GM06990 (cell line): ENCODE measurements at regions not wholly inside any gene's neighbourhood (a gene's known extent, or its start where the extent isn't known, plus 50 kb on each side); places are given as distances from the start of the nearest gene placed in this dataset.

Experiments
- DNase-seq: peaks from one replicate; pipeline ENCODE4 v3.0.0-alpha.2; 2011; ENCODE audit not compliant: insufficient read length; ENCODE audit errors: extremely low read depth
- H3K27me3 ChIP-seq: replicated peaks from 2 replicates; pipeline ENCODE4 v1.6.0; 2011; ENCODE audit warnings: low read length; ENCODE audit not compliant: control insufficient read depth, insufficient read depth
- H3K36me3 ChIP-seq: 2 replicates; pipeline ENCODE4 v1.5.1; 2011; ENCODE audit warnings: low read length; ENCODE audit not compliant: control insufficient read depth, insufficient read depth
- H3K4me3 ChIP-seq: replicated peaks from 2 replicates; pipeline ENCODE4 v1.5.1; 2011; ENCODE audit warnings: low read depth, mild to moderate bottlenecking, control low read depth, low read length
- TF ChIP-seq, protein P1 (sequence below): IDR thresholded peaks from 2 replicates; pipeline ENCODE4 v1.5.1; 2011; ENCODE audit warnings: low read length, control low read depth, mild to moderate bottlenecking, inconsistent platforms; ENCODE audit not compliant: insufficient read depth, poor library complexity, severe bottlenecking

DNA sequence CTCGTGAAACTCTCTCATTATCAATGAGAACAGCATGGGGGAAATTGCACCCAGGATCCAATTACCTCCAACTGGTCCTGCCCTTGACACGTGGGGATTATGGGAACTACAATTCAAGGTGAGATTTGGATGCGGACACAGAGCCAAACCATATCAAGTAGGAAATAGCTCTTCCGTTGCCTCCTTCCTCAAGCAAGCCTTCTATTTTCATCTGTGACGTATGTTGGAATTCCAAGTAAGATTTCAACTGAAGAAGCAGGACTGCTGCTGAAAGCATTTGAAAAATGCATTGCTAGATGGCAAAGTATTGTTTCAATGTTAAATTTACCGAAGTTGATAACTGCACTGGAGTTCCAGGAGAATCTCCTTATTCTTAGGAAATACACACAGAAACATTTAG lies 178.1 kb upstream of the GALNT17 start:
- Histone ChIP-seq H3K36me3 (no peaks in the 10 kb centered on the region), H3K4me3 (no peak overlapping the region), H3K27me3 (no peaks in the 10 kb centered on the region)
- TF ChIP-seq, protein P1, sequence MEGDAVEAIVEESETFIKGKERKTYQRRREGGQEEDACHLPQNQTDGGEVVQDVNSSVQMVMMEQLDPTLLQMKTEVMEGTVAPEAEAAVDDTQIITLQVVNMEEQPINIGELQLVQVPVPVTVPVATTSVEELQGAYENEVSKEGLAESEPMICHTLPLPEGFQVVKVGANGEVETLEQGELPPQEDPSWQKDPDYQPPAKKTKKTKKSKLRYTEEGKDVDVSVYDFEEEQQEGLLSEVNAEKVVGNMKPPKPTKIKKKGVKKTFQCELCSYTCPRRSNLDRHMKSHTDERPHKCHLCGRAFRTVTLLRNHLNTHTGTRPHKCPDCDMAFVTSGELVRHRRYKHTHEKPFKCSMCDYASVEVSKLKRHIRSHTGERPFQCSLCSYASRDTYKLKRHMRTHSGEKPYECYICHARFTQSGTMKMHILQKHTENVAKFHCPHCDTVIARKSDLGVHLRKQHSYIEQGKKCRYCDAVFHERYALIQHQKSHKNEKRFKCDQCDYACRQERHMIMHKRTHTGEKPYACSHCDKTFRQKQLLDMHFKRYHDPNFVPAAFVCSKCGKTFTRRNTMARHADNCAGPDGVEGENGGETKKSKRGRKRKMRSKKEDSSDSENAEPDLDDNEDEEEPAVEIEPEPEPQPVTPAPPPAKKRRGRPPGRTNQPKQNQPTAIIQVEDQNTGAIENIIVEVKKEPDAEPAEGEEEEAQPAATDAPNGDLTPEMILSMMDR, result no peak
- DNase-seq, result no peak

DNA sequence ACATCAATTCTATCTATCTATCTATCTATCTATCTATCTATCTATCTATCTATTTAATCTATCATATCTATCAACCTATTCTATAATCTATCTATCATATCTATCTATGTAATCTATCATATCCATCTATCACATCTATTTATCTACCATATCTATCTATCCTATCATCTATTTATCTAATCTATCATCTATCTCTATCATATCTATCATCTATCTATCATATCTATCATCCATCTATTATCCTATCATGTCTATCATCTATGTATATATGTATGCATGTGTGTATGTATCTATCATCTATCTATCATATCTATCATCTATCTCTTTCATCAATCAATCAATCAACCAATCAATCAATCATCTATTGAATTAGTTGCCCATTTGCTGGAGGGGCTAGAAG lies 159.3 kb upstream of the GALNT17 start:
- Histone ChIP-seq H3K4me3 (no peak overlapping the region), H3K27me3 (no peaks in the 10 kb centered on the region), H3K36me3 (no peaks in the 10 kb centered on the region)
- no peak for DNase-seq
- TF ChIP-seq, protein P1, result no peak

DNA sequence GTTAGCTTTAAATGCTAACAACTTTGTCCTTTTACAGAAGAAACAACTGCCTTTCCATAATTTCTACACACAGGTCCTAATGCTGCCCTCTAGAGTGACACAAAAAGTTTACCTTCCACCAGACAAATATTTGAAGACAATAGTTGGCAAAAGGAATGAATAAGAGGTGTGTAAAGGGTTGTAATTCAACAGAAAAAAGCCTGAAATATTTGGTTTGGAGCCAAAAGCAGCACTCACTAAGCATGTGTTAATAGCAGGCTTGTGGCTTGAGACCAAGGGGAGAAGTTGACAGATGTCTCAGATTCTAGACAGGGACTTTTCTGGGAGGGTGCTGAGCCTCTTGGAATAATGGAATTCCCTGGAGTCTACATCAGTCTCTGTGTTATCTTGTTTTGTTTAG lies 156.2 kb upstream of the GALNT17 start:
- TF ChIP-seq, protein P1, result no peak
- H3K4me3 ChIP-seq, result no peak overlapping the region
- H3K36me3 ChIP-seq, result no peaks in the 10 kb centered on the region
- no peak for DNase-seq
- no peaks in the 10 kb centered on the region for H3K27me3 ChIP-seq

DNA sequence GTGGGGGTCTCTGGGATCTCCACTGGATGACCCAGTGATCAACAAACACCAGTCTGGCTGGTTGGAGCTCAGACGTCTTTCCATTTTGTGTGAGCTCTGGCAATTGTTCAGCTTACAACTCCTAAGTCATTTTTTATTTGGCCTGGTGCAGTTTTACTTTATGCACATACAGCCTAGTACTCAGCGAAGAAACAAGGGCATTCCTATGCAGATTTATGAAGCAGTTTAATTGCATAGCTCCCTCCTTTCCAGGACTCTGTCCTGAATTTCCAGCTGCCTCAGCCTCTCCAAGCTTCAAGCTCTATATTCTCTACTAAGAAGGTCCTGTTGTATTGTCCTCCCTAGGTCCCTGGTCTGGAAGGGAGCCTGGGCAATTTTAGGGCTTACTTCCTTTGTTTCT lies 145.6 kb upstream of the GALNT17 start:
- Histone ChIP-seq H3K4me3 (no peak overlapping the region), H3K36me3 (no peaks in the 10 kb centered on the region), H3K27me3 (no peaks in the 10 kb centered on the region)
- no peak for DNase-seq
- TF ChIP-seq, protein P1, result no peak

DNA sequence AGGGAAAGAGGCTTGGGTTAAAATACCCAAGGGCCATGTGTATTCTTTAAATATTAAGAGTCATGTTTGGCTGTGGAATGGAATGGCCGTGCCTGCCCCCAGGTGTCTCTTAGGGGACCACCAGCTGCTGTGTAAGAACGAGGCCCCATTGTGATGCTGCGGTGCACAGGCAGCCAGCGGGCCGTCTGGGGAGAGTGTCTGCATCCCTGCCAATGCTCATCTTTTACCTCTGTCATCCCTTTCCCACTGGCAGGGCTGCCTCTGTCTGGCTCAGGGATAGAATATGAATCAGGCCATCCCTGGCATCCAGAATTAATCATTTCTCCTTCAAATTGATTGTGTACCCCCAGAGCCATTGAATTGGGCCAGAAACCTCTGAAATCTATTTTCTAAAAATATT lies 137.8 kb upstream of the GALNT17 start:
- no peaks in the 10 kb centered on the region for H3K27me3 ChIP-seq
- no peak for DNase-seq
- H3K36me3 ChIP-seq, result no peaks in the 10 kb centered on the region
- TF ChIP-seq, protein P1, result no peak
- no peak overlapping the region for H3K4me3 ChIP-seq

DNA sequence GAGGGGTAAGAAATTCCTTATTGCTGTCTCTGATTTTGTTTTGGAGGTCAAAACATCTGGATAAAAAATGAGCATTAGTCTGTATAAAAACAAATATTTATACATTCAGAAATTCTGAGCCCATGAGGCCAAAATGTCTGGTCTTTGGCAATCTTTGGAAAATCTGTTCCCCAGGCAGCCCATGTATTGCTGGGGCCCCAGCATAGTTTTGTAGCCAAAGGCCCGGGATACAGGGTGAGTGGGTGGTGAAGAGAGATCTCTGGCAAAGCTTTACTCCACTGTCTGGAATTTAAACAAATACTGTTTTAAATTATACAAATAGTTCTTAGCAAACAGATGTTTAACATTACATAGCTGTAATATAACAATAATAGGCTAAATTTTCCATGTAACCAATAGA lies 134.7 kb upstream of the GALNT17 start:
- H3K36me3 ChIP-seq, result no peaks in the 10 kb centered on the region
- no peak overlapping the region for H3K4me3 ChIP-seq
- H3K27me3 ChIP-seq, result no peaks in the 10 kb centered on the region
- DNase-seq, result no peak
- TF ChIP-seq, protein P1, result no peak
